22Rv1 (cell line): ENCODE measurements at regions not wholly inside any gene's neighbourhood (a gene's known extent, or its start where the extent isn't known, plus 50 kb on each side); places are given as distances from the start of the nearest gene placed in this dataset.

Experiments
- H3K27ac ChIP-seq: fragments of 450-650 bp; 2 replicates; pipeline ENCODE4 v1.5.1; 2017
- ZFX ChIP-seq: fragments of 450-650 bp; IDR thresholded peaks from 2 replicates; pipeline ENCODE4 v1.6.1; 2017; ENCODE audit warnings: antibody characterized with exemption, borderline replicate concordance
- TF ChIP-seq, protein P1 (sequence below): fragments of 450-650 bp; IDR thresholded peaks from 2 replicates; pipeline ENCODE4 v1.5.1; 2017; ENCODE audit warnings: mild to moderate bottlenecking

DNA sequence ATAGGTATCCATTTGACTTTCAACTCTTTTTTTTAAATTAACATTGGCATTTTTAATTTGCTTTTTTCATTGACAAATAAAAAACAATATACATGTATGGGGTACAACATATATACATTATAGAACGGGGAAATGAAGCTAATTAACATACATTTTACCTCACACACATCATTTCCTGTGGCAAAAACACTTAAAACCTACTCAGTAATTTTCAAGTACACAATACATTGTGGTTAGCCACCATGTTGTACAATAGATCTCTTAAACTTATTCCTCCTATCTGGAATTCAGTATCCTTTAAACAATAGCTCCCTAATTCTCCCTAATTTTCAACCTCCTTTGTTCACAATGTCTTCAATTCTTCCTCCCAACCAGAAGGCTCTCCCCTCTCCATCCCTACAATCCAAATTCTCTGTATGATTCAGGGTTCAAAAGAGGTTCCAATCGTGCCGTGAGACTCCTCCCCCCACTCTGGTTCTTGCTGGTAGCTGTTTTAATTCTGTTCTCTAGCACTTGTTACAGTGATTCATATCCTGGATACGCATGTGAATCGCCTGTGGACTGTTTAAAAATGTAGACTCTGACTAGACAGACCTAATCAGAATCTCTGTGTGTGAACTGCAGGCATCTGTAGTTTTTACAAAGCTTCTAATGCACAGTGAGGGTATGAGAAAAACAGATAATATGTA is 87.6 kb upstream of the DUSP10 start:
- TF ChIP-seq, protein P1, sequence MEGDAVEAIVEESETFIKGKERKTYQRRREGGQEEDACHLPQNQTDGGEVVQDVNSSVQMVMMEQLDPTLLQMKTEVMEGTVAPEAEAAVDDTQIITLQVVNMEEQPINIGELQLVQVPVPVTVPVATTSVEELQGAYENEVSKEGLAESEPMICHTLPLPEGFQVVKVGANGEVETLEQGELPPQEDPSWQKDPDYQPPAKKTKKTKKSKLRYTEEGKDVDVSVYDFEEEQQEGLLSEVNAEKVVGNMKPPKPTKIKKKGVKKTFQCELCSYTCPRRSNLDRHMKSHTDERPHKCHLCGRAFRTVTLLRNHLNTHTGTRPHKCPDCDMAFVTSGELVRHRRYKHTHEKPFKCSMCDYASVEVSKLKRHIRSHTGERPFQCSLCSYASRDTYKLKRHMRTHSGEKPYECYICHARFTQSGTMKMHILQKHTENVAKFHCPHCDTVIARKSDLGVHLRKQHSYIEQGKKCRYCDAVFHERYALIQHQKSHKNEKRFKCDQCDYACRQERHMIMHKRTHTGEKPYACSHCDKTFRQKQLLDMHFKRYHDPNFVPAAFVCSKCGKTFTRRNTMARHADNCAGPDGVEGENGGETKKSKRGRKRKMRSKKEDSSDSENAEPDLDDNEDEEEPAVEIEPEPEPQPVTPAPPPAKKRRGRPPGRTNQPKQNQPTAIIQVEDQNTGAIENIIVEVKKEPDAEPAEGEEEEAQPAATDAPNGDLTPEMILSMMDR: no peak
- TF ChIP-seq ZFX: no peak
- H3K27ac ChIP-seq: no peak overlapping the region

DNA sequence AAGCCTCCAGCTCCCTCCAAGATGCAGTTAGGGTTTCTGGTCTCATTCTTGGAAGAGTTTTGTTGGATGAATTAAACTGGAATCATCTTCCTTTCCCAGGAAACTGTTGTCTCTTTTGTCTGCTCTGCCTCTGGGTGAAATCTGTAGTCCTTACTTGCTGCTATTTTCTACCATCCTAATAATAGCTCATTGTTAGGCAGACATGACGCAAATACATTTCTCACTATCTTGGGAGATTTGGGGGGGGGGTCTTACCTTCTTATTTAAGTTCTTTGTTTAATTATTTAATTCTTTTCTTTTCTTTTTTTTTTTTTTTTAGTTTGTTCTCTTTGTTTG is 85.4 kb upstream of the DUSP10 start:
- no peak overlapping the region for H3K27ac ChIP-seq
- TF ChIP-seq, protein P1: no peak
- TF ChIP-seq ZFX: no peak

DNA sequence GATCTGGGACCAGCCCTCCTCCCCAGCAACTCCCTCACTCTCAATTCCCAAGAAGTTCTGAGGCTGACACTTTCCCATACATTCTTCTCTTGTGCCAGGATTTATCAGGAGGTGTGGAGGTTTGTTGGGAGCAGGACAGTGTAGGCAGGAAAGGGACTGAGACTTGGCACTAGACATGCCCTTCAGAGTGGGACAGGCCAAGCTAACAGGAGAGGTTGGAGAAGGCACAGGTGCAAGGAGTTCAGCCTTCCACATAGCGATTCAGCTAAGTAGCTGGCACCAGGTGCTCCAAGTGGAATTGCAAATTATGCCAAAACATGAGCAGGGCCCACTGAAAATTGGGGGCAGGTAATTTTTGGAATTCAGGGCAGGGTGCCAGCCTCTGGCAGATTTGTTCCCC is 83.0 kb upstream of the DUSP10 start:
- H3K27ac ChIP-seq: no peak overlapping the region
- TF ChIP-seq, protein P1: no peak
- TF ChIP-seq ZFX: no peak

DNA sequence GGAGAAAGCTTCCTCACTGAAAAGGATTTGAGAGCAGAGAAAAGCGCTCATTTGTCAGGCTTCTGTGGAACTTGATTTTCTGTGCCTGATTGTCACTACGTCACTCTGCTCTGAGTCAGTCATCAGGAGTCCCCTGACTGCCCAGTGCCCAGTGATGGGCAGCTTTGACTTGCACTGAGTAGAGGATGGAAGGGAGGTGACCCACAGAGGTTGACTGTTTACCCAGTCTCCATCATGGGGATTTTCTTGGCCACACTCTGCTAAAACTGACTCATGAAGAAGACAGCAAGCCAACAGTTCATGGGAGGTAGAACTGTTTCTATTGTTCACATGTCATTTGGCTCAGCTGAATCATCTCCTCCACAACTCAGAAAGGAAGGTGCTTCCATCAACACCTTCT is 82.1 kb upstream of the DUSP10 start:
- TF ChIP-seq, protein P1: no peak
- no peak for TF ChIP-seq ZFX
- no peak overlapping the region for H3K27ac ChIP-seq

DNA sequence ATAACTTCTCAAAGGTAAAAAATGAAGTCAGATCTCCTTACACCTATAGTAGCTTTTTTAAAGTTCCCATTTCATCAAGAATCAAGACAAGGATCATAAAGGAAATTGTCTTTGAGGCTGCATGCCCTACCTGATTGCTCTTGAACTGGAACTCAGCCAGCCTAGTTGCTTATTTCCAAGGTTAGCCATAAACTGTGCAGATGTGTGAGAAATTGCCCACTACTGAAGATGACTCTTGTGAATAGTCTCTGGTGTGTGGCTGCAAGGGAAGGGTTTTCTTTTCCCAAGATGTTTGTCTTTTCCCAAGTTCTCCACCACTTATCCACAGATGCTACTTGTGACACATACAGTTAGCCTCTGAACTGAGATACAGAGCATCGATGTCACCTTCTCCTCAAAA is 81.7 kb upstream of the DUSP10 start:
- H3K27ac ChIP-seq: no peak overlapping the region
- TF ChIP-seq, protein P1: no peak
- no peak for TF ChIP-seq ZFX

DNA sequence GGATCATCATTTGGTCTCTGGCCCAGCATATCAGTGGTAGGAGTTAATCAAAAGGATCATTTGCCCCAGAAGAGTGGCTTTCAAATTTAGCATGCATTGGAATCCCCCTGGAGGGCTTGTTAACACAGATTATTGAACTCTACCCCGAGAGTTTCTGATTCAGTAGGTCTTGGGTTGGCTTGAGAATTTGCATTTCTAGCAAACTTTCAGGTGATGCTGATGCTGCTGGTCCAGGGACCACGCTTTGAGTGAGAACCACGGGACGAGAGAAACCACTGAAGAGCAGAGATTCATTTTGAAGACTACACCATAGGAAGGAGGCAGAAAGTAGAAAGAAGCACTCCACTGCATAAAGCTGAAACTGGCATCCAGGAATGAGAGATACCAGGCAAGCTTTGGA is 81.3 kb upstream of the DUSP10 start:
- TF ChIP-seq ZFX: no peak
- TF ChIP-seq, protein P1: no peak
- no peak overlapping the region for H3K27ac ChIP-seq

DNA sequence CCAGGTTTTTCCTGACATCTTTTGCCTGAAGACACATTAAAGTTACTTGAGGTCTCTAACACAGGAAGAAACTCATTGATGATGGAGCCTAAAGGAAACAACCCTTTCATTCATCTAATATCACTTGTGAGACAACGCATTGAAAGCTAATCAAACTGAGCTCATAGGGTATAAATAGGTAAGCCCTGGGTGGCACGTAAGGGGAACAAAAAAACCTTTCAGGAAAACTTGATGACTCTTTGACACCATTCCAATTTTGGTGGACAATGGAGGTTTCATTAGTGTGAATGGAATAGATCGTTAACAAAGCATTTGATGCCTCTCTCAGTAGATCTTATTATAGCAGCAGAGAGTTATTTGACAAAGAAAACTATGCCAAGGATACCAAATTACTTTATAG is 80.7 kb upstream of the DUSP10 start:
- TF ChIP-seq, protein P1: no peak
- no peak for TF ChIP-seq ZFX
- H3K27ac ChIP-seq: no peak overlapping the region
